ENCODE measurements at regions not wholly inside any gene's neighbourhood (a gene's known extent, or its start where the extent isn't known, plus 50 kb on each side); places are given as distances from the start of the nearest gene placed in this dataset.
A peak's percentile ranks its signal among the peaks of the same experiment; 100 is the strongest.

DNA sequence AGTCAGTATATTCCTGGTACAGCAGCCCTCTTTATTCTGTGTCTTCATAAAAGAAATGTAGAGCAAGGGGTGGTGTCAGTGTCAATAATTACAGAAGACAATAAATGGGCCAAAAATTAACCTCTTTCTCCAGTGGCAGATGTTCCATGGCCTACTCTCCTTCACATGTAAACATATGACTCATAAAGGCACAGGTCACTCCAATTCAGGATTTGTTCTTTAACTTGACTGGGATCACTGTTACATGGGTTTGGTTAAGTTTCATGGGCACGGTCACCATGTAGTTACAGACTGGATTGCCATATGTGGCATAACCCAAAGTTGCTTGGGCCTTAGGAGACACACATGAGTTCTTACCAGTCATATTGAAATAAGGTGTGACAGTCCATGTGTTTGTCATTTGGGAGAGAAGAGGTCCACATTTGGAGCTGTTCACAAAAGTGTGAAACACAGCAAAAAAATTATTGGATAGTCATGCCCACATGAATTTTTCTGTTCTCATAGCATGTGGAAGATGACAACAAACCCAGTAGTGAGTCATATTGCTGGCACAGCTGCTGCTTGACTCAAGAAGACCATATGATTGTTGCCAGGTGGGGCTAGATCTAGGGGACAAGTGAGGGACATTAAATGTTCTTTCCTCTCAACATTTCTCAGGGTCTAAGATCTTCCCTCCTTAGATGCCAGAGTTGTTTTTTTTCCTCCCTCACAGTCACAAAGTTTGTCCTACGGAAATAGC, 68.1 kb upstream of the HTR2A start:
- TF ChIP-seq, protein P1, sequence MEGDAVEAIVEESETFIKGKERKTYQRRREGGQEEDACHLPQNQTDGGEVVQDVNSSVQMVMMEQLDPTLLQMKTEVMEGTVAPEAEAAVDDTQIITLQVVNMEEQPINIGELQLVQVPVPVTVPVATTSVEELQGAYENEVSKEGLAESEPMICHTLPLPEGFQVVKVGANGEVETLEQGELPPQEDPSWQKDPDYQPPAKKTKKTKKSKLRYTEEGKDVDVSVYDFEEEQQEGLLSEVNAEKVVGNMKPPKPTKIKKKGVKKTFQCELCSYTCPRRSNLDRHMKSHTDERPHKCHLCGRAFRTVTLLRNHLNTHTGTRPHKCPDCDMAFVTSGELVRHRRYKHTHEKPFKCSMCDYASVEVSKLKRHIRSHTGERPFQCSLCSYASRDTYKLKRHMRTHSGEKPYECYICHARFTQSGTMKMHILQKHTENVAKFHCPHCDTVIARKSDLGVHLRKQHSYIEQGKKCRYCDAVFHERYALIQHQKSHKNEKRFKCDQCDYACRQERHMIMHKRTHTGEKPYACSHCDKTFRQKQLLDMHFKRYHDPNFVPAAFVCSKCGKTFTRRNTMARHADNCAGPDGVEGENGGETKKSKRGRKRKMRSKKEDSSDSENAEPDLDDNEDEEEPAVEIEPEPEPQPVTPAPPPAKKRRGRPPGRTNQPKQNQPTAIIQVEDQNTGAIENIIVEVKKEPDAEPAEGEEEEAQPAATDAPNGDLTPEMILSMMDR (IDR thresholded peaks at IDR 0.05; ENCODE audit: insufficient read depth, low read depth, low read length, missing control alignments) = no peak
- peak; percentile 56 for DNase-seq (ENCODE audit: low read depth)
- no peak overlapping the region for H3K4me3 ChIP-seq (ENCODE audit: low read length)

DNA sequence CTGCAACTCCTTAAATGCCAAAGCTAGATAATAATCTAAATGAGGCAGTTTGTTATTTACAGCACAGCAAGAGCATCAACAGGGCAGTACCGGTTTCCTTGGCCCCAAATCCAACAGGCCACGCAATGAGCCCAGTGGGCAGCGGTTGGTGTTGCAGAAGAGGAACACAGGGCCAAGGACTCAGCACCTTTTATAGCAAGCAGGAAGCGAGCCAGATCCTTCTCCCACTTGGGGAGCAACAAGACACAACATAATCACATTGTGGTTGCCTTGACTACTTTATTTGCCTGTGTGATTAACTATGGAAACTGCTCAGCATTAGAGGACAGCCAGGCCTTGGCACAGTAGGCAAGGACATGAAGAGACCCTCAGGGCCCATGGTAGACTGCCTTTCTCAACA, 67.1 kb upstream of the HTR2A start:
- no peak for DNase-seq (ENCODE audit: low read depth)
- no peak overlapping the region for H3K4me3 ChIP-seq (ENCODE audit: low read length)
- TF ChIP-seq, protein P1 (IDR thresholded peaks at IDR 0.05; ENCODE audit: insufficient read depth, low read depth, low read length, missing control alignments) = no peak

DNA sequence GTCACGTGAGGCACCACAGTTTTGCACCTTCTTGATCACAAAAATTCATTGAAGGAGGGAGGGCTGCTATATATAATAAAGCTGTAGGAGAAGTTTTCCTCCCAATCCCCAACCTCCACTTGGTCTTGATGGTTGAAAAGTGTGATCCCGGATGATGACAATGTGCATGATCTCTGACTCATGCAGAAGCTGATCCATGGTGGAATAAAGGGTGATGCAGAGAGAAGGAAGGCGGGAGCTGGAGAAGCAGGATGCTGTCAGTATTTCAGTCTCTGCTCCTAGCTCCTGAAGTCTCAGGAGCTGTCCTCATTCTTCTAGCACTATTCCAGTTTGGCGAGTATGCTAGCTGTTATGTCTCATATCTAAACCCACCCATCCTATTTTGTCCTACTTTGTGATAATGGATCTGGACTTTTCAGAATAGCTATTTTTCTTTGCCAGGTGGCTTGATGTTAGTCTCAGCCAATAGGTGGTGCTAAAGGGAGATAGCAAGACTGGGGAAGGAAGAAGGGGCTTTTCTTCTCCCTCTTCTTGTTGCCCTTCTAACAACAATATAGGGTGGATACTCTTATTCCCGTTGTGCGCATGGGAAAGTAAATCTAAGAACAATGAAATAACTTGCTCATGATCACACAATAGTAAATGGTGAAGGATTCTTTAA, 65.6 kb upstream of the HTR2A start:
- peak; percentile 55 for DNase-seq (ENCODE audit: low read depth)
- TF ChIP-seq, protein P1 (IDR thresholded peaks at IDR 0.05; ENCODE audit: insufficient read depth, low read depth, low read length, missing control alignments) = peak; percentile 41

DNA sequence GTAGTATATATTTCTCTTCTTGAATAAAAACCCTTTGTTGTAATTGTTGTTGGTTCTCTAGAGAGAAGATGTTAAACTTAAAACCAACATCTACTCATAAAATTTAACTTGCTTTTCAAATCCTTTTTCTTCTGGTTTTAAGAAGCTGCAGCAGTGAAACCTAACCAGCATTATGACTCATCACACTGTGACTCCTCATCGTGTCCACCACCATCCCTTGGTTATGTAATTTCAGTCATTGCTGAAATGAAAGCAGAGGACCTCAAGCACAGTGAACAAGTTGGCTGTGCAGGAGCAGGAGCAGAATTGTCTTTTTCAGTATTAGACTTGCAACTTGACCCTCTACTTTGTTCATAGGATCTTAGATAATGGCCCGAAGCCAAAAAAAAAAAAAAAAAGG, 64.9 kb upstream of the HTR2A start:
- DNase-seq (ENCODE audit: low read depth) = peak; percentile 84
- TF ChIP-seq, protein P1 (IDR thresholded peaks at IDR 0.05; ENCODE audit: insufficient read depth, low read depth, low read length, missing control alignments) = no peak

More for the DNA sequence above, 65.6 kb upstream of the HTR2A start:
- no peak overlapping the region for H3K4me3 ChIP-seq (ENCODE audit: low read length)

DNA sequence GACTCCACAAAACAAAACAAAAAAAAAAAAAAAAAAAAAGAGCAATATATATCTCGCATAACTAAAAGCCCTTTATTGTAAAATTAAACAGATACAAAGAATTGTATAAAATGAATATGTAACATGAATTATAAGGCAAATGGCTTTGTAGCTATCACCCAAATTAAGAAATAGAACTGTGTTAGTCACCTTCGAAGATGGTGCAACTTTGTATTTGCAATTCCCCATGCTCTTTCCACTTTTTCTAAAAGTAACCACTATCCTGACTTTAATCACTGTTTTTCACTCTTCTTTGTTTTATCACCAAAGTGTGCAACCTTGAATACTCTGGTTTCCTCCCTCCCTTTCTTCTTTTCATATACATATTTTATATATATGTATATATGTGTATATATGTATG, 57.1 kb upstream of the HTR2A start:
- no peak for DNase-seq (ENCODE audit: low read depth)
- TF ChIP-seq, protein P1 (IDR thresholded peaks at IDR 0.05; ENCODE audit: insufficient read depth, low read depth, low read length, missing control alignments) = no peak
- H3K4me3 ChIP-seq (ENCODE audit: low read length) = no peak overlapping the region

More for the DNA sequence above, 64.9 kb upstream of the HTR2A start:
- H3K4me3 ChIP-seq (ENCODE audit: low read length) = no peak overlapping the region

DNA sequence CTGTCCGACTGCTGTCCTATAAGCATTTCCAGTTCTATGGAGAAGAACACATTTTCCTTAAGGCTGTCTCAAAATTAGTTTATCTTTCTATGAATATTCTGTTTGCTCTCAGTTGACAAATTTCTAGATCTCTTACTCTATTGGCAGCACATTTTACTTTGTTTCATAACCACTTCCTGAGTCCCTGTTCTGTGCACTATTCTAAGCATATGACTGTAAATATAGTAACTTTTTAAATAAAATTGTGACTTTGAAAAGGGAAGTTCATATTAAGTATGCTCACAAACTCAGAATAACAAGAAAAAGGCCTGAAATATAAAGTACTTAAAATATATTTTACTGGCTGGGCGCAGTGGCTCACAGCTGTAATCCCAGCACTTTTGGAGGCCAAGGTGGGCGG, 56.5 kb upstream of the HTR2A start:
- TF ChIP-seq, protein P1 (IDR thresholded peaks at IDR 0.05; ENCODE audit: insufficient read depth, low read depth, low read length, missing control alignments) = no peak
- DNase-seq (ENCODE audit: low read depth) = no peak
- no peak overlapping the region for H3K4me3 ChIP-seq (ENCODE audit: low read length)
